Liver (tissue), 8 donors: ENCODE measurements at regions not wholly inside any gene's neighbourhood (a gene's known extent, or its start where the extent isn't known, plus 50 kb on each side); places are given as distances from the start of the nearest gene placed in this dataset.

Experiments
- DNase-seq: peaks from one replicate; pipeline ENCODE4 v3.0.0-alpha.2; 2017; ENCODE audit warnings: low spot score
- H3K27ac ChIP-seq, 2 donors: one replicate each; pipeline ENCODE4 v1.7.0; 2013; ENCODE audit warnings: inconsistent platforms in 2 of 2, low read length in 2 of 2, control low read depth in 1 of 2, low read depth in 1 of 2, mild to moderate bottlenecking in 1 of 2
- H3K27me3 ChIP-seq, 4 donors: one replicate each; pipeline versions ENCODE4 v1.6.1 to v1.7.0; 2013; ENCODE audit warnings: low read length in 3 of 4, inconsistent platforms in 1 of 4, mild to moderate bottlenecking in 1 of 4, moderate library complexity in 1 of 4; ENCODE audit not compliant: control insufficient read depth in 4 of 4, insufficient read depth in 4 of 4
- H3K36me3 ChIP-seq, 4 donors: one replicate each; pipeline versions ENCODE4 v1.6.1 to v1.7.0; 2013; ENCODE audit warnings: low read length in 3 of 4, mild to moderate bottlenecking in 3 of 4, low read depth in 1 of 4, moderate library complexity in 1 of 4; ENCODE audit not compliant: control insufficient read depth in 4 of 4, insufficient read depth in 3 of 4
- H3K4me1 ChIP-seq, 4 donors: one replicate each; pipeline versions ENCODE4 v1.6.1 to v1.7.0; 2013; ENCODE audit warnings: low read length in 3 of 4, mild to moderate bottlenecking in 3 of 4, moderate library complexity in 1 of 4; ENCODE audit not compliant: control insufficient read depth in 4 of 4, insufficient read depth in 4 of 4
- H3K4me3 ChIP-seq, 3 donors: one replicate each; pipeline versions ENCODE4 v1.6.1 to v1.7.0; 2013; ENCODE audit warnings: low read length in 3 of 3, control low read depth in 1 of 3, low read depth in 1 of 3, mild to moderate bottlenecking in 1 of 3
- H3K9ac ChIP-seq, 2 donors: one replicate each; pipeline ENCODE4 v1.7.0; 2013; ENCODE audit warnings: low read length in 2 of 2, mild to moderate bottlenecking in 2 of 2, moderate library complexity in 2 of 2, control low read depth in 1 of 2, low read depth in 1 of 2
- H3K9me3 ChIP-seq, 4 donors: one replicate each; pipeline versions ENCODE4 v1.6.1 to v1.7.0; 2013; ENCODE audit warnings: low read length in 3 of 4; ENCODE audit not compliant: control insufficient read depth in 4 of 4
- CTCF ChIP-seq: fragments of 150-350 bp; IDR thresholded peaks from 2 replicates; pipeline ENCODE4 v1.5.1; 2017; ENCODE audit warnings: improper control_type of control experiment, low read depth, low read length; ENCODE audit not compliant: missing input control
- EGR1 ChIP-seq, 2 donors: IDR thresholded peaks; 2 replicates each; pipeline ENCODE4 v1.6.1; 2016 to 2018; ENCODE audit warnings: antibody characterized with exemption in 2 of 2, low read depth in 2 of 2
- GABPA ChIP-seq, 2 donors: IDR thresholded peaks in 1 of 2; conservative IDR thresholded peaks in 1 of 2; 2 replicates each; pipeline ENCODE4 v1.6.1; 2016; ENCODE audit warnings: antibody characterized with exemption in 2 of 2, mild to moderate bottlenecking in 1 of 2, moderate library complexity in 1 of 2
- HNF4A ChIP-seq, 2 donors: conservative IDR thresholded peaks; 2 replicates each; pipeline ENCODE4 v1.6.1; 2016; ENCODE audit warnings: antibody characterized with exemption in 2 of 2, mild to moderate bottlenecking in 2 of 2
- HNF4G ChIP-seq: IDR thresholded peaks from 2 replicates; pipeline ENCODE4 v1.6.1; 2016; ENCODE audit warnings: antibody characterized with exemption
- JUND ChIP-seq, 2 donors: IDR thresholded peaks; 2 replicates each; pipeline ENCODE4 v1.6.1; 2016; ENCODE audit warnings: antibody characterized with exemption in 2 of 2
- MAX ChIP-seq: IDR thresholded peaks from 2 replicates; pipeline ENCODE4 v1.6.1; 2016; ENCODE audit warnings: antibody characterized with exemption
- NR2F2 ChIP-seq: IDR thresholded peaks from 2 replicates; pipeline ENCODE4 v1.6.1; 2016; ENCODE audit warnings: antibody characterized with exemption
- RAD21 ChIP-seq, 2 donors: IDR thresholded peaks; 2 replicates each; pipeline ENCODE4 v1.6.1; 2016; ENCODE audit warnings: antibody characterized with exemption in 2 of 2, mild to moderate bottlenecking in 2 of 2
- REST ChIP-seq: IDR thresholded peaks from 2 replicates; pipeline ENCODE4 v1.6.1; 2016; ENCODE audit warnings: antibody characterized with exemption, mild to moderate bottlenecking
- SP1 ChIP-seq: IDR thresholded peaks from 2 replicates; pipeline ENCODE4 v1.6.1; 2018; ENCODE audit warnings: antibody characterized with exemption, mild to moderate bottlenecking
- TAF1 ChIP-seq: conservative IDR thresholded peaks from 2 replicates; pipeline ENCODE4 v1.6.1; 2016; ENCODE audit warnings: antibody characterized with exemption, mild to moderate bottlenecking
- YY1 ChIP-seq: IDR thresholded peaks from 2 replicates; pipeline ENCODE4 v1.6.1; 2016; ENCODE audit warnings: antibody characterized with exemption, mild to moderate bottlenecking
- ZBTB33 ChIP-seq: IDR thresholded peaks from 2 replicates; pipeline ENCODE4 v1.6.1; 2016; ENCODE audit warnings: antibody characterized with exemption
- WGBS: extraction: QIAGEN DNeasy Blood & Tissue Kit; methylation state at CpG from one replicate; pipeline ENCODE4 v1.1.7; 2013; 5-methylcytosine and 5-hydroxymethylcytosine counted together
- donor health status: healthy.
- donor health status: healthy.
- donor health status: healthy.
- donor health status: healthy.
- donor health status: healthy.

- H3K9me3 ChIP-seq, result no peaks in the 10 kb centered on the region
- no peaks in the 10 kb centered on the region for H3K36me3 ChIP-seq
- no peaks in the 10 kb centered on the region for H3K4me1 ChIP-seq
- DNase-seq, result no peak
- TF ChIP-seq HNF4A (conservative IDR thresholded peaks at IDR 0.05), result no peak
- TF ChIP-seq SP1, result no peak
- no peak for TF ChIP-seq MAX
- TF ChIP-seq TAF1, result no peak
- TF ChIP-seq EGR1 (IDR thresholded peaks at IDR 0.05; ENCODE audit: low read depth in 2 of 2), result no peak
- no peak for TF ChIP-seq CTCF
- no peak for TF ChIP-seq JUND (IDR thresholded peaks at IDR 0.05)
- no peak for TF ChIP-seq REST
- no peak for TF ChIP-seq GABPA (IDR thresholded peaks at IDR 0.05 in 1 of 2, conservative IDR thresholded peaks at IDR 0.05 in 1 of 2)
- no peak for TF ChIP-seq NR2F2
- no peak for TF ChIP-seq RAD21 (IDR thresholded peaks at IDR 0.05)
- TF ChIP-seq YY1, result no peak
- WGBS, result 84% methylated on average over 5 of the region's 5 CpGs
- no peak overlapping the region for H3K27ac ChIP-seq
- no peak overlapping the region for H3K9ac ChIP-seq
- H3K4me3 ChIP-seq, result no peak overlapping the region
- H3K27me3 ChIP-seq, result no peaks in the 10 kb centered on the region
These were observed 410.6 kb downstream of the SPRY1 start for GRCh38 chr4:123807187-123807586.

- no peak for DNase-seq
- H3K27me3 ChIP-seq, result no peaks in the 10 kb centered on the region
- no peaks in the 10 kb centered on the region for H3K36me3 ChIP-seq
- H3K9me3 ChIP-seq, result no peaks in the 10 kb centered on the region
- H3K9ac ChIP-seq, result no peak overlapping the region
- no peak for TF ChIP-seq NR2F2
- TF ChIP-seq ZBTB33, result no peak
- no peak for TF ChIP-seq JUND (IDR thresholded peaks at IDR 0.05)
- TF ChIP-seq HNF4G, result no peak
- no peak for TF ChIP-seq REST
- TF ChIP-seq MAX, result no peak
- no peak for TF ChIP-seq CTCF
- TF ChIP-seq YY1, result no peak
- TF ChIP-seq EGR1 (IDR thresholded peaks at IDR 0.05; ENCODE audit: low read depth in 2 of 2), result no peak
- 89% methylated on average over 1 of the region's 1 CpG for WGBS
- no peaks in the 10 kb centered on the region for H3K4me1 ChIP-seq
- H3K27ac ChIP-seq, result no peak overlapping the region
- no peak overlapping the region for H3K4me3 ChIP-seq
These were observed 411.3 kb downstream of the SPRY1 start for GRCh38 chr4:123807866-123808265.
